Ovary (tissue), 3 donors: ENCODE measurements at regions not wholly inside any gene's neighbourhood (a gene's known extent, or its start where the extent isn't known, plus 50 kb on each side); places are given as distances from the start of the nearest gene placed in this dataset.

Source experiments
- CTCF ChIP-seq, 3 donors: fragments of 450-650 bp in 2 of 3; fragments of 200-600 bp in 1 of 3; IDR thresholded peaks; one replicate each; pipeline versions ENCODE4 v1.5.1 to v1.8.0; 2016 to 2022; ENCODE audit warnings: antibody characterized with exemption in 3 of 3, mild to moderate bottlenecking in 1 of 3
- EP300 ChIP-seq: sonication (generic); formaldehyde crosslinking; IDR thresholded peaks from one replicate; pipeline ENCODE4 v1.6.1; 2017; ENCODE audit warnings: antibody characterized with exemption
- POLR2A ChIP-seq: fragments of 450-650 bp; IDR thresholded peaks from one replicate; pipeline ENCODE4 v1.6.1; 2017; ENCODE audit warnings: antibody characterized with exemption, mild to moderate bottlenecking, moderate library complexity
- donor health status: DM: no; HTN: no; CAD: no.

- TF ChIP-seq CTCF (IDR thresholded peaks at IDR 0.05) (no peak), POLR2A (no peak), EP300 (no peak)
Measured at GRCh38 chr3:82739390-82739789, 977.9 kb upstream of the GBE1 start.
